PC-3 (cell line): ENCODE measurements at regions not wholly inside any gene's neighbourhood (a gene's known extent, or its start where the extent isn't known, plus 50 kb on each side); places are given as distances from the start of the nearest gene placed in this dataset.
"Not testable (repeated sequence)": the region's sequence is repeated elsewhere in the genome, so short reads cannot be mapped to it uniquely, and the experiment has no call there.

Source experiments
- ATAC-seq: fragments of 200-7000 bp; cut with Tn5 transposase; 2 replicates; pipeline ENCODE4 v1.9.1; 2020; ENCODE audit warnings: mild to moderate bottlenecking, moderate library complexity
- BruUV-seq: library from RNA; stranded (reverse); fragments of 400-500 nt; replicated peaks from 2 replicates; lab custom pipeline; 2021; lab: Mats Ljungman, UMichigan
- CTCF ChIA-PET: fragments of 300-600 bp; sonication (Branson Sonifier 250); formaldehyde crosslinking; loops from one replicate; lab custom pipeline; 2022; ENCODE audit warnings: antibody characterized with exemption; lab: Charles Lee
- POLR2A ChIA-PET: fragments of 300-600 bp; sonication (Branson Sonifier 250); formaldehyde crosslinking; loops from one replicate; lab custom pipeline; 2022; ENCODE audit warnings: antibody characterized with exemption; ENCODE audit not compliant: unreplicated experiment; lab: Charles Lee
- DNase-seq: peaks from one replicate; pipeline ENCODE4 v3.0.0-alpha.2; 2015
- H2AFZ ChIP-seq: fragments of 300-600 bp; sonication (generic); 2 replicates; pipeline ENCODE4 v1.6.0; 2016; ENCODE audit warnings: antibody characterized with exemption, low read length
- H3F3A ChIP-seq: fragments of 300-600 bp; sonication (generic); one replicate; pipeline ENCODE4 v1.6.0; 2017; ENCODE audit warnings: antibody characterized with exemption, low read length, control low read depth, mild to moderate bottlenecking; ENCODE audit not compliant: unreplicated experiment
- H3K27ac ChIP-seq: fragments of 300-600 bp; sonication (generic); 2 replicates; pipeline ENCODE4 v1.5.1; 2016; ENCODE audit warnings: mild to moderate bottlenecking, low read length
- H3K27me3 ChIP-seq: fragments of 300-600 bp; sonication (generic); 2 replicates; pipeline ENCODE4 v1.6.1; 2016; ENCODE audit warnings: low read length, mixed read lengths
- H3K36me3 ChIP-seq: fragments of 300-600 bp; sonication (generic); 2 replicates; pipeline ENCODE4 v1.6.1; 2016; ENCODE audit warnings: low read depth, mixed run types, low read length, mixed read lengths
- H3K4me1 ChIP-seq: fragments of 300-600 bp; sonication (generic); 2 replicates; pipeline ENCODE4 v1.5.1; 2016; ENCODE audit warnings: low read length; ENCODE audit not compliant: insufficient read depth
- H3K4me2 ChIP-seq: fragments of 300-600 bp; sonication (generic); 2 replicates; pipeline ENCODE4 v1.6.0; 2016; ENCODE audit warnings: low read length
- H3K4me3 ChIP-seq: fragments of 300-600 bp; sonication (generic); 2 replicates; pipeline ENCODE4 v1.5.1; 2016; ENCODE audit warnings: mild to moderate bottlenecking, low read length, mixed read lengths
- H3K79me2 ChIP-seq: fragments of 300-600 bp; sonication (generic); 2 replicates; pipeline ENCODE4 v1.6.1; 2017; ENCODE audit warnings: low read length, mixed read lengths
- H3K9ac ChIP-seq: fragments of 300-600 bp; sonication (generic); 2 replicates; pipeline ENCODE4 v1.6.0; 2016; ENCODE audit warnings: mild to moderate bottlenecking, low read length
- H3K9me2 ChIP-seq: fragments of 300-600 bp; sonication (generic); replicated peaks from 2 replicates; pipeline ENCODE4 v1.6.1; 2016; ENCODE audit warnings: mixed run types, low read length, mixed read lengths
- H3K9me3 ChIP-seq: fragments of 300-600 bp; sonication (generic); 2 replicates; pipeline ENCODE4 v1.6.1; 2016; ENCODE audit warnings: low read length, mixed read lengths
- H4K20me1 ChIP-seq: fragments of 300-600 bp; sonication (generic); 2 replicates; pipeline ENCODE4 v1.6.1; 2016; ENCODE audit warnings: low read length, mixed read lengths
- CTCF ChIP-seq: fragments of 300-600 bp; sonication (generic); conservative IDR thresholded peaks from 2 replicates; pipeline ENCODE4 v1.5.1; 2017; ENCODE audit warnings: antibody characterized with exemption, low read depth, mild to moderate bottlenecking, low read length
- EZH2 ChIP-seq: fragments of 300-600 bp; sonication (generic); IDR thresholded peaks from one replicate; pipeline ENCODE4 v1.6.1; 2017; ENCODE audit warnings: antibody characterized with exemption, mild to moderate bottlenecking, low read length; ENCODE audit not compliant: unreplicated experiment
- EZH2phosphoT487 ChIP-seq: fragments of 300-600 bp; sonication (generic); IDR thresholded peaks from 2 replicates; pipeline ENCODE4 v1.6.1; 2018; ENCODE audit warnings: mild to moderate bottlenecking, antibody characterized with exemption, low read length, borderline replicate concordance
- intact Hi-C: fragments of 100-400 bp; cut with micrococcal nuclease; formaldehyde crosslinking; loops from 2 replicates; pipeline ENCODE4 v1.9.0; 2023

GRCh38 chr12:60752589-60752988 lies 1156.8 kb downstream of the SLC16A7 start:
- no peaks in the 10 kb centered on the region for H3K27me3 ChIP-seq
- CTCF ChIA-PET: no interaction called here
- ATAC-seq: no peak
- no peaks in the 10 kb centered on the region for H3K9me3 ChIP-seq
- H3K27ac ChIP-seq: no peak overlapping the region
- no TSS peak for BruUV-seq
- DNase-seq: no peak
- no peaks in the 10 kb centered on the region for H3K36me3 ChIP-seq
- no peaks in the 10 kb centered on the region for H4K20me1 ChIP-seq
- H3K9ac ChIP-seq: no peak overlapping the region
- intact Hi-C loops: no loop called here
- H3F3A ChIP-seq: no peaks in the 10 kb centered on the region
- TF ChIP-seq CTCF: no peak
- no peak for TF ChIP-seq EZH2
- no peak for TF ChIP-seq EZH2phosphoT487
- no peak overlapping the region for H2AFZ ChIP-seq
- H3K4me2 ChIP-seq: no peak overlapping the region
- POLR2A ChIA-PET: no interaction called here
- H3K9me2 ChIP-seq: 0 out of 2 replicates have a peak, but pooled peaks cover 4% of the 10 kb centered on the region
- H3K79me2 ChIP-seq: no peaks in the 10 kb centered on the region
- H3K4me3 ChIP-seq: no peak overlapping the region
- H3K4me1 ChIP-seq: no peaks in the 10 kb centered on the region

GRCh38 chr12:60758224-60758623 lies 1162.4 kb downstream of the SLC16A7 start:
- Histone ChIP-seq H3K27me3 (no peaks in the 10 kb centered on the region), H4K20me1 (no peaks in the 10 kb centered on the region), H3K9me3 (no peaks in the 10 kb centered on the region), H2AFZ (no peak overlapping the region), H3K4me3 (no peak overlapping the region), H3K9me2 (no peaks in the 10 kb centered on the region), H3F3A (no peaks in the 10 kb centered on the region), H3K4me1 (no peaks in the 10 kb centered on the region), H3K4me2 (no peak overlapping the region), H3K27ac (no peak overlapping the region), H3K36me3 (no peaks in the 10 kb centered on the region), H3K79me2 (no peaks in the 10 kb centered on the region), H3K9ac (no peak overlapping the region)
- POLR2A ChIA-PET: no interaction called here
- ATAC-seq (no peak), DNase-seq (no peak)
- CTCF ChIA-PET: no interaction called here
- intact Hi-C loops: no loop called here
- TF ChIP-seq EZH2: no peak
- no peak for TF ChIP-seq CTCF
- TF ChIP-seq EZH2phosphoT487: no peak
- BruUV-seq: no TSS peak

- Histone ChIP-seq H3K36me3 (no peaks in the 10 kb centered on the region), H3K4me3 (no peak overlapping the region), H3K9ac (no peak overlapping the region), H3K79me2 (no peaks in the 10 kb centered on the region), H4K20me1 (no peaks in the 10 kb centered on the region), H3K9me3 (no peaks in the 10 kb centered on the region), H3K4me1 (no peaks in the 10 kb centered on the region), H3K9me2 (no peaks in the 10 kb centered on the region), H3K27me3 (no peaks in the 10 kb centered on the region), H3K27ac (no peak overlapping the region), H3F3A (no peaks in the 10 kb centered on the region), H2AFZ (no peak overlapping the region), H3K4me2 (no peak overlapping the region)
- ChIA-PET POLR2A (no interaction called here), CTCF (no interaction called here)
- no peak for ATAC-seq
- no peak for TF ChIP-seq CTCF
- no peak for TF ChIP-seq EZH2
- no peak for TF ChIP-seq EZH2phosphoT487
- no TSS peak for BruUV-seq
- intact Hi-C loops: no loop called here
- DNase-seq: no peak
These were observed 1165.1 kb downstream of the SLC16A7 start for GRCh38 chr12:60760965-60761364.

- H4K20me1 ChIP-seq, H3K4me2 ChIP-seq, H3K4me1 ChIP-seq, H2AFZ ChIP-seq, H3K4me3 ChIP-seq, H3F3A ChIP-seq, H3K79me2 ChIP-seq, H3K9me3 ChIP-seq, ATAC-seq, H3K9me2 ChIP-seq, H3K27me3 ChIP-seq, intact Hi-C loops, H3K36me3 ChIP-seq, DNase-seq, CTCF ChIA-PET, POLR2A ChIA-PET, H3K27ac ChIP-seq, BruUV-seq, H3K9ac ChIP-seq: not testable (repeated sequence)
These were observed 1205.3 kb downstream of the SLC16A7 start for GRCh38 chr12:60801166-60801565.
